NCI-H2227 (cell line): ENCODE measurements at regions not wholly inside any gene's neighbourhood (a gene's known extent, or its start where the extent isn't known, plus 50 kb on each side); places are given as distances from the start of the nearest gene placed in this dataset.
A peak's percentile ranks its signal among the peaks of the same experiment; 100 is the strongest.

Experiments
- DNase-seq: peaks from one replicate; lab custom pipeline; 2025; ENCODE audit not compliant: unreplicated experiment; lab: John Stamatoyannopoulos, UW

DNA sequence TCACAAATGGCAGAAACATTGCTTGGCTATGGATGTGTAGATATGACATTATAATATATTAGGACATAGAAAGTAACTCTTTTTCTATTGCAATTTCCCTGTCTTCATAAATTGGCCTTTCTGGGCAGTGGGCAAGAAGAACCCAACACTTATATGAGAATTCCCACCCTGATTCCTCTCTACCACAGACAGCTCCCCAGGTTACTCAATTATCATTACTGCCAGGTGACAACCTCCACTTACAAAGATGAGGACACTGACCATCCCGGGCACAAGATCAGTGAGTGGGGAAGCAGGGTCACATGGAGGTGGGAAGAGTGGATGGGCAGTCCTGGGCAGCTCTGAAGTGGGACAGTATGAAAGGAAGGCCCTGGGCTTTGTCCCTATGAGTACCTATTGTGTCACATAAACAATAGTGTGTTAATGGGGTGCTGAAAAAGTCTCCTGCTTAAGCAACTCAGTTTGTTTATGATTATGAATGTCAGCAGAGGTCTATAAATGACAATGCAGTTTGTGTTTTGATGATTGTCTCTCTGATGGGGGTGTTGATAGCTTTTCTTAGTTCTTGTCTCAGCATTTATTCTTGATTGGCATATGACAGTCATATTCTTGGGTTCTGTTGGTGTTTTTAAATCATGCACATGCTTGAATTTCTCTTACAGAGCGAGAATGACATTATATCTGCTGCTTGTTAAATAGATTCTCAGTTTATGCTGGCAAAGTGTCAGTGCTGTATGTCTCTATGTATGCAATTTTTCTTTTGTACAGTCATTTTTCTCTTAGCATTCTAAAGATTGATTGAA lies 99.9 kb downstream of the SLIT2 start:
- DNase-seq, result no peak

DNA sequence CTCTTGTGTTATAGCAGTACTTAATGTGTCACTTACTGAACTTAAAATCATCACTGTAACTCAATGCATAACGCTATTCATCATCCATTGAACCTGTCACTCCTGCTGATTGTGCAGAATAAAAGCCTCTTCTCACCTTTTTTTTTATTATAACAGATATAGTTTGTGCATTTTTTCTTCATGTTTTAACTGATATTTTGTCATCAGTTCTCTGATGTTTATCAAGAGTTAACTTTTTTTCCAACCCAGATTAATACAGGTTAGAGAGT lies 100.4 kb downstream of the SLIT2 start:
- DNase-seq, result no peak

DNA sequence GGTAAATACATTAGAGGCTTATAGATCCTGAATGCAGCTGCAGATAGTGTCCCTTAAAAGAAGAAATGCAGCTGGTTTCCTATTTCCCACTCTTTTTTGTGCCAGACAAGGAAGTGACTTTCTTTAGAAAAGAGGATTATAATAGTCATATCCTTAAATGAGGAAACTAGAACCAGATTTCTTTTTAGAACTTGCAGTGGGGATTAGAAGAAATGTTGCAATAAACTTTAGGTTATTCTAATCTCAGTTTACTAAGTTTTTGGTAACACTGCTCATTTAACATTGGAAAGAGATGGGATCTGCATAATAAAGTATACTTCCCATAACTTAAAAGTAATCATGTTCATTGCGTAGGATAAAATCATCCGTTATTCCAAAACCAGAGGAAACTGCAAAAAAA lies 101.9 kb downstream of the SLIT2 start:
- no peak for DNase-seq

DNA sequence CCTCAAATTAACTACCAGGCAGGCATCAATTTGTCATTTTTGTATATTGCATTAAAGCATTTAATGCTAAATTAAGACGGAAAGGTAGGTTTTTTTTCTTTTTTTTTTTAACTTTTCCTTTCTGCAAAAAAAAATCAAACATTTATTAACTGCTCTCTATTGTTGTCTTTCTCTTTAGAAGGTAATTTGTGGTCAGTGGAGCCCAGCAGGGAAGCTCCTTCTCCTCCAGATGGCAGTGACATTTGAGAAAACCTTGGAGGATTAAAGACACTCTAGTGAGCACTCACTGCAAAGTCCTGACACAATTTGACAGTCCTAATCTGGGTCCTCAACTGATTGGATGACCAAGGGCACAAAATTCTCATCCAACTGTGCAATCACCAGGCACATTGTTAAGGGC lies 102.4 kb downstream of the SLIT2 start:
- peak; percentile 58 for DNase-seq

DNA sequence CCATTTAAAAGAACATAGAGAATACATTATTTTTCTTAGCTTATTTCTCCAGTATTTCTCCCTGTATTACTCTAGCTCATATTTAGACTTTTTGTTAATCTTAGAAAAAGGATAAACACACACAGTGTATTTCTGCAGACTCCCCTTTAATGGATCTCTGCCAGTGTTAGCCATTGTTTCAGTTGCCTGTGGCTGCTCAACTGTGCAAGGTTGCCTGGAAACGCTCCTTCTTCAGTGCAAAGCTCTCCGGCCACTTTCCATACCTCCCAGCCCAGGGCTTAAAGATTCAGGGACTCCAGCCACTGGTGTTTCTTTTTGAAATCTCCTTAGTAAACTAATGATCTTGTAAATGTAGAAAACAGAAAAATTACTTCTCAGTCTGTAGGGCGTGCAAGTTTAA lies 104.9 kb downstream of the SLIT2 start:
- peak; percentile 21 for DNase-seq

DNA sequence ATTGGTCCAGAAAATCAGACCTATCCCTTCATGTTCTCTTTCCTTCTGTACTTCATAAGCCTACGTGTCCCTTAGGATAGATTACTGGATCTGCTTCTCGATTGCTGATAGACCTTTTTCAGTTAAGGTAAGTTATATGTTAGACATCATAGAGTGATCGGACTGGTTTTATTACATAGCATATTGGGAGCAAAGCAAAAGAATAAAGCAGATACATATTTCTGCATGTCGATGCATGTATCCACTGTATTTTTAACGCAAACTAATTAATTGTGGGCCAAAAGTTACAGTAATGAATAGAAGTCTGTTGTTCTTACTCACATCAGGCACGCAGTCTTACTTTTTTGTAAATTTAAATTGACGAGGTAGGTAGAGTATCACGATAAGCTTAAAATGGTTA lies 106.4 kb downstream of the SLIT2 start:
- no peak for DNase-seq

DNA sequence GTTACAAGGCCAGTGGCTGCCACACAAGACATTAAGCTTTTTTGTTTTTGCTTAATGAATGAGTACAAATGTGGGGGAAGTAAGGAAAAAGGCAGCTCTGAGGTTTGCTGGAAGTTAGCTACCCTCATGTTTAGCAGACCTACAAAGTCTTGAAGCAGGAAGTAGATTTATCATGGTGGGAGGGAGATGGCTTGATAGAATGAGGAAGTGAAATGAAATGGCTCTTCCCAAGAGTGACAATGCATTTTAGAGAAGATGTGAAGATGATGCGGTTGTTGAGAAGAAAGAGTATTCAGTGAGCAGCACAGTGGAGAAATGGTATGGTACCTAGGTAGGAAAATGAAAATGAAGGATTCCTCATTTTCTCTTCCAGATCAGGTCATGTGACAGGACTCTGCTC lies 108.0 kb downstream of the SLIT2 start:
- no peak for DNase-seq

DNA sequence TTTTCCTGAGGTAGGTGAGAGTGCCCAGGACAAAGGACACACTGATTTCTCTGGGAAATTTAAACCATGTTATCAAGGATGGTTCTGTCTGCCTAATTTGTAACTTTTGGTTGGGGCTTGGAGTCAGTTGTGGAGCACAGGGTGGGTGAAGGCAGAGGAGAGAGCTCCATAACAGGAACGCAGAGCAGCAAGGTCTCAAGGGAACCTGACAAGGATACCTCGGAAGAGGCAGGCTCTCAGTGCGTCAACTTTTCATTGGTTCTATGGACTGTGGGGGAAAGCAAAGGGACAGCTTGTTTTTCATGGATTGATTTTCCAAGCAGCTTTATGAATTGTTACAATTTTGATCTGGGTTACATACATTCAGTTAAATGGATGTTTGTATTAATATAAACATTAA lies 110.4 kb downstream of the SLIT2 start:
- DNase-seq, result no peak

DNA sequence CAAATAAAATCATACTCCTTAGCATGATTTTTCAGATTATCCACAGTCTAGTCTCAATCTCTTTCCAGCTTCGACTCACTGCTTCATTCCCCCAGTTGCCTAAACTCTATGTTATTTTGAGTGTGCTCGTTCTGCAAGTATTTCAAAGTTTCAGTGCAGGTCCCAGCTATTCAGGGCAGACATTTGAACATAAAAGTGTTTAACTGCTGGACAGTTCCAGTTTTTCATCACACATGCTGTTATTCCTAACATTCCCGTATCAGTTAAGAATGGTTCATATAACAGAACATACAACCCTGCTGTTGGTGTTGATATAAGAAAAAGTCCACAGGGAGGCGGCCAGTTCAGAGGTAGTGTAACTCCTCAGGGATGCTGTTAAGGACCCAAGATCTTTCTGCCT lies 113.3 kb downstream of the SLIT2 start:
- no peak for DNase-seq

DNA sequence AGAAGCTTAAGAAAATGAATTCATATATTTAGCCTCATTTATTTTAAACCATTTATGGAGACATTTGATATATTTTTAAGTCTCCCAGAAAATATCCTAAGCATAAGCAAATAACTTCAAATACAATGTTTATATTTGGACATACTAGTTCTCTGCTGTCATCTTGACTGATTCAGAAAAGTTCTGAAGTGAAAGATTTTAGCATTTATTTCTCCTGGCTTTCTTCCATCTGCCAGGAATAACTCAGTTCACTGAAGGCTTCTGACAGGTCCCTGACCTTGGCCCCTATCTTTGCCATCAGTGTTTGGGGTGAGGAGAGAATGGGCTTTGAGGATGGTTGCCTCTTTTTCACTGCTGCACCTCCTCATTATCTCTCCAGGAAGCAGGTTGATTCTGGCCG lies 115.7 kb downstream of the SLIT2 start:
- DNase-seq, result no peak

DNA sequence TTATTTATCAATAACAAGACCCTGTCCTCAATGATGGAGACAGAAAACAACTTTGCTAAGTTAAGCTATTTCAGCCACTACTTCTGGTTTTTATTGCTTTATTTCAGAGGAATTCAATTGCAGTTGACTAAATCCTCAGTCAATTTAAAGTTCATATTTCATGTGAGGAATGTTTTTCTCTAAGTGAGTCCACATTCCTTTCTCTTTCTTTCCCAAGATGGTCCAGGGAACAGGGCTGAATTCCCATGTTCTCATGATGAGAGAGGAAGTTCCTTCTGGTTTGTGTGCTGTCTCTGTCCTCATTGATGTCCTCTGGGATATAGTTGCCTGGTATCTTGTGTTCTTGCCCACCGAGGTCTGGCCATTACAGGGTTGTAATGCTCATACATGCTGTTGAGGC lies 117.2 kb downstream of the SLIT2 start:
- no peak for DNase-seq

DNA sequence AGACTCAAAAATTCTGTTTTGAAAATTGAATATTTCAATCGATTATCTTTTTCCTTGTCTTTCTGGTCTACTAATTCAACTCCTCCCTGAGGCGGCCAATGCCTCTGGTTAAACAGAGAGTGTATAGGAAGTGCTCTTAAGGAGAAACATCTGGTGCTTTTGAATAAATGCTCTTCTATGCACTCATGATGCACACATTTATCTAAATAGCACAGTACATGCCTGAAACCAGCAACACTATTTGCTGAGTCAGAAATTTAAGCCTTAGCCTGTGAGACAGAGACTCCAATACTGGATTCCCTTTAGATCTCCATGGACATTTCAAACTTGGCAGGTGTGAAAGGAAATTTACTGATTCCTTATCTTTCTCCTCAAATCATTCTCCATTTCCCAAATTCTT lies 118.6 kb downstream of the SLIT2 start:
- peak; percentile 21 for DNase-seq

DNA sequence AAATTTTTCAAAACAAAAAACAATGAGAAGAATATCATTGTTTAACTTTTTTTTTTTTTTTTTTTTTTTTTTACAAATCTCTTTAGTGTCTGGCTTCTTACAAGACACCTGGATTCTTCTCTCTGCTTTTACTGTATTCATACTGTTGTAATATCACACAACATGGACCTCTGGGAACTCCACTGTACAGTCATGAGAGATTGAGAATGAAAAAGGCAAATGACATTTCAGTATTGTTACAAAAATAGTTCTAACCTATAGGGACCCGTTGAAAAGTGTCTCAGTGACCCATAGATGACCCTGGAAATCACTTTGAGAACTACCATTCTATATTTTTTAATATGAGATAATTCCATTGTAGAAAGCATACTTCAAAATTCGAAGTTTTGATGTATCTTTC lies 124.4 kb downstream of the SLIT2 start:
- DNase-seq, result no peak

DNA sequence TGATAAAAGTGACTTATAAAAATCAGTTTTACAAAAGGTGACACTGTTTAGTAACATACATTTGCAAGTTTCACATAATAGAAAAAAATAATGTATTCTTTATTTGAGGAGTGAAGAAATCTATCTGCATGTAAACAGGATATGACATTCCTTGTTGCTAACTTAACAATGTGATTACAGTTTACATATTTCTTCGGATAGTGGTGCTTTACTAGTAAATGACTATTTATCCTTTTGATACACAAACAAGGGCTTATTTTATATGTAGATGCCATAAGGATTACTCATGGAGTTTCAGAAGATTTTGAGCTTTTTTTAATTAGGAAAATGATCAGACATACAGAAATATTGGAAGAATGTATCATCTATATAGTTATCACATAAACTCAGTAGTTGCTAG lies 126.5 kb downstream of the SLIT2 start:
- DNase-seq, result no peak

DNA sequence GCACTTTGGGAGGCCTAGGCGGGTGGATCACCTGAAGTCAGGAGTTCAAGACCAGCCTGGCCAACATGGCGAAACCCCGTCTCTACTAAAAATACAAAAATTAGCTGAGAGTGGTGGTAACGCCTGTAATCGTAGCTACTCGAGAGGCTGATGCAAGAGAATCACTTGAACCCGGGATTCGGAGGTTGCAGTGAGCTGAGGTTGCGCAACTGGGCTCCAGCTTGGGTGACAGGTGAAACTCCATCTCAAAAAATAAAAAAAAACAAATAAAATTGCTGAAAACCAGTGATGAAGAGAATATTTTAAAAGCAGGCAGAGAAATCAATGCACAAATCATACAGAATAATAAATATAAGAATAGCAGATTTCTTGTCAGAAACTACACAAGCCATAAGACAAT lies 129.3 kb downstream of the SLIT2 start:
- DNase-seq, result no peak

DNA sequence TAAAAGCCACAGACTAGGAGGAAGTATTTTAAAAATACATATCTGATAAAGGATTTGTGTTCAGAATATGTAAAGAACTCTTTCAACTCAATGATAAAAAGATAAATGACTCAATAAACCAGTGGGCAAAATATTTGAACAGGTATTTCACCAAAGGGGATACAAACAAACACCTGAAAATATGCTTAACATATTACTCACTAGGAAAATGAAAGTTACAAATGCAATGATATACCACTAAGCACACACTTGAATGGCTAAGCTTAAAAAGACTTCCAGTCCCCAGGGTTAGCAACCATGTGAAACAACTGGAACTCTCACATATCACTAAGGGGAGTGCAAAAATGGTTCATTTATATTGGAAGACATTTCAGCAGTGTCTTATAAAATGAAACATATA lies 131.6 kb downstream of the SLIT2 start:
- DNase-seq, result no peak

DNA sequence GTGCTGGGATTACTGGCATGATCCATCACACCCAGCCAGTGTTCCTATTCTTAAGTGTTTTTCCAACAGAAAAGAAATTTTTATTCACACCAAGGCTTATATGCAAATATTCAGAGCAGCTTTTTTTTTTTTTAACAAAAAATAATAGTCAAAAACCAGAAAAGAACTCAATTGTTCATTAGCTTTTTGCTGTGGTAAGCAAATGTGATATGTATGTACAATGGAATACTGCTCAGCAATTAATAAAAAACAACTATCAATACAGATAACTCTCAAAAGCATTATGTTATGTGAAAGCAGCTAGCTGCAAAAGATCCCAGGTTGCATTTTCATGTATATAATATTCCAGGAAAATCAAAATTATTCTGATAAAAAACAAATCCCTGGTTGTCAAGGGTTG lies 132.3 kb downstream of the SLIT2 start:
- DNase-seq, result no peak

DNA sequence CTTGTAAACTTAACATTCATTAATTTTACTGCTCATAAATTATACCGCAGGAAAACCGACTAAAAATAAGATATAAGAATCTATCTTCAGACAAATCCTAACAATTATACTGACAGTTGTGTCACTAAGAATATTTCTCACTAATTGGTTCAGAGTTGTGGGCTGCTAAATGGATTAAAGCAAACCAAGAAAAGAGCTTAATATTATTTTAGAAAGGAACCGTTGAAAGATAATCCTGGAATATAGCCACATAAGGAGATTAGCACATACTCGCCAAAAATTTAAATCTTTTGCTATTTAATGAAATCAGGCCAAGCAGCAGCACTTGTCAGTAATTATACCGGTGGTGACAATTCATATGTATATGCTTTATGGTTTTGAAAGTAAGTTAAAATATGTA lies 132.8 kb downstream of the SLIT2 start:
- DNase-seq, result no peak

DNA sequence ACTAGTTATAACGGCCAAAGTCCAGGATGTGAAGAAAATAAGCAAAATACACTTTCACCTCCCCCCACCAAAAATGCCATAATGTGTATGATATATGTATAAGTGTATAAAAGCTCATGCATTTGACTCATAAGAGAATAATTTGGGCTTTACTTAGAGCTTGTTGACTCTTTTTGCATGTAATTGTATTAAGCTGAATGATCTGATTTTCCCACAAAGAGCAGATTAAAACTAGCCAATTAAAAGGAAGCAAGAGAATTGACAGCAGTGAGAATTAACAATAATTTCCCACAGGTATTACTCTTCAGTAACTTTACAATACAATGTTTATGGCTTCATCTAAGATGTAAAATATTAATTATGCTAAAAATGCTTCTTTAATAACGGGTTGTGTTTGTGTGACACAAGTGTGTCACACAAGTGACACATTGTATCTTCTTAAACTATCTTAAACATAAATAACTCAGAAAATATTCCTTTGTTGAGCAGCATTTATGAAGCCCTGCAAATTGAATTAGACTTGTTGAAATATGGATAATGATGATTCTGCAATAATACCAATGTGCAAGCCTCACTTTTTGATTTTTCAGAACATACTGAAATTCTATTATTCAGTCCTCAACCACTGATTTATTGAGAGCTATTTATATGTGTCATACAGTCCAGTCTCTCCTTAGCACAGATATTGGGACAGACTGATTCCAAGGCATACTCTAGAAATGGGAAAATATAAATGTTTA lies 134.5 kb downstream of the SLIT2 start:
- DNase-seq, result no peak

DNA sequence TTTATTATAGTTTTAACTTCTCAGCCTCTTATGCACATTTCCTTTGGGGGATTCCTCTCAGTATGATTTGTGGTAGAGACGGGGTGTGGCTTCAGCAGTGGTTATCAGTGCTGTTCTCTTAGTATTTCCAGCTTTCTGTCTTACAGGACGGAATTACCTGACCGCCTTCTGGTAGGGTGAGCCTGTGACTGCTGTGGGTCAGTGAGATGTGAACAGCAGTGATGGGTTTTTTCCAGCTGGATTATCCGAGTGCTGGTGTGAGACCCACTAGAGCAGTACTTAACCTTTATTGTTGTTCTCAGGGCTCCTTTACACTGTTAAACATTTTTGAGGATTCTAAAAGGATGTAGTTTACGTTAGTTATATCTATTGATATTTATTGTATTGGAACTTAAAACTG lies 135.2 kb downstream of the SLIT2 start:
- no peak for DNase-seq

DNA sequence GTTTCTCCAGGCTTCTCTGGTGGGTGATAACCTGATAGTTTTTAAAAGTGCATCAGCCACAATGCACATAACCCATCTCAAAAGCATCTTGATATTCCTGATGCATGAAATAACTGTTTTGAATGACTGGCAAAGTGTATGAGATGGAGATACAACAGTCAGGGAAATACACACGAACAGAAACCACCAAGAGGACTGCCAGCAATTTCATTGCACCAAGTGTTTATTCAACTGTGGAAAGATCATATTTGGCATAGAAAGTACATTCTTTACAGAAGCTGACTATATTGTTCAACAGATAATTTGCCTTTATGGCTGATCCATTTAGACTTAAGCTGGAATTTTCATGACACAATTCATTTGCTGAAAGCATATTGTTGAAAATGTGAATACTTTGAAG lies 139.5 kb downstream of the SLIT2 start:
- no peak for DNase-seq

DNA sequence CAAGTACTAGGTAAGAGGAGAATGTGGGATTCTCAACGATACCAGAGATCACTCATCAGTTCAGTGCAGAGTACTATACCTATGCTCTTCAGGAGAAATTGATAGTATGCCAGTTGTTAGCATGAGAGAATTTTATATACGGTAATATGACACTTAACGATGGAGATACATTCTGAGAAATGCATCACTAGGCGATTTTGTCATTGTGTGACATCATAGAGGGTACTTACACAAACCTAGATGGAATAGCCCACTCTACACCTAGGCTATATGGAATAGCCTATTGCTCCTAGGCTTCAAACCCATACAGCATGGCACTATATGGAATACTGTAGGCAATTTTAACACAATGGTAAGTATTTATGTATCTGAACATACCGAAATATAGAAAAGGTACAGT lies 140.2 kb downstream of the SLIT2 start:
- DNase-seq, result no peak

DNA sequence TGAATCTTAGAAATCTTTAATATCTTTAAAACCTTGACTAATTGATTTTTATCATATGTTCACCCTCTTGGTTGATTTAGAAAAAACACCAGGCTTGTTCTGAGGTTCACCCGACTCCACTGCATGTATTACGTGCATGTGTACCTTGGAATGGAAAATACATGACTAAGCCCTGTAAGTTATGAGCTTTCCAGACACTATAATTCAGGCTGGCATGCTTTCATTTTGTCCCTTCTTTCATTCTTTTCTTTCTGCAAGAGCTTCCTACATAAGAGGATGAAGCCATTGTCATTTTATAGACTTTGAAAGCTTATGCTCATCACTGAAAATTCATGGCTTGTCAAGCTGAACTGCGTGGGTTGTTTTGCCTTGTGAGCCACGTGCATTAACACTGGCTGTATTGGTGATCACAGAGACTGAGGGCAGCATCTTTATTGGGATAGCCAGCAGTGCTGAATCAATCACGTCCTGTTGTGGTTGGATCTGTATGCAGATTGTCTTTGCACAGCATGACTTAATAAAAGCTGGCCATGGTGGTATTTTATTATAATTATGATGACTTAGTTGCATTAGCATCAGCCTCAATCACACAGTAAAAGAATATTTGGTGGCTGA lies 141.9 kb downstream of the SLIT2 start:
- DNase-seq, result no peak
